ENCODE measurements at regions not wholly inside any gene's neighbourhood (a gene's known extent, or its start where the extent isn't known, plus 50 kb on each side); places are given as distances from the start of the nearest gene placed in this dataset.

GRCh38 chr7:80991654-80992053 lies 72.8 kb upstream of the SEMA3C start:
- no peak for DNase-seq (ENCODE audit: low spot score)

- DNase-seq (ENCODE audit: low spot score) = no peak
Measured at GRCh38 chr7:80984619-80985018, 65.8 kb upstream of the SEMA3C start.

GRCh38 chr7:80981405-80981804 lies 62.6 kb upstream of the SEMA3C start:
- no peak for DNase-seq (ENCODE audit: low spot score)

- no peak for DNase-seq (ENCODE audit: low spot score)
Measured at GRCh38 chr7:80977751-80978150, 58.9 kb upstream of the SEMA3C start.

GRCh38 chr7:80974396-80975358 lies 55.8 kb upstream of the SEMA3C start:
- no peak for DNase-seq (ENCODE audit: low spot score)

- DNase-seq (ENCODE audit: low spot score) = no peak
Measured at GRCh38 chr7:80971225-80971624, 52.4 kb upstream of the SEMA3C start.
